ENCODE measurements at regions not wholly inside any gene's neighbourhood (a gene's known extent, or its start where the extent isn't known, plus 50 kb on each side); places are given as distances from the start of the nearest gene placed in this dataset.

DNA sequence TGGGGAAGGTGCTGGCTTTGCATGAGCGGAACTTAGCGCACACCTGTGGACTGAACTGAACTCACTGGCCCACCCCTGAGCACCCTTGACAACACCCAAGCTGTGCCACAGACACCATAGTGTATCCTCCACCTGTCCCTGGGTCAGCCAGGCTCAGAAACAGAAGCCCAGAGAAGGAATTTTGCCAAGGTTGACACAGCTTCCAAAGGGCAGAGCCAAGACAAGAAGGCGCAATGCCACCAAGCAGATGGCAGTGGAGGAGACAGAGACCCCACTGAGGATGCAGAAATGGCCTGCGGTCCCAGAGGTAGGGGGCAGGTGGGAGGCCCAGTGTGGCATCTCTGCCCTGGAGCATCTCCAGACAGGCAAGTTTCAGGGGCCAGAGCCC, 169.0 kb downstream of the ENGASE start:
- TF ChIP-seq, protein P1, sequence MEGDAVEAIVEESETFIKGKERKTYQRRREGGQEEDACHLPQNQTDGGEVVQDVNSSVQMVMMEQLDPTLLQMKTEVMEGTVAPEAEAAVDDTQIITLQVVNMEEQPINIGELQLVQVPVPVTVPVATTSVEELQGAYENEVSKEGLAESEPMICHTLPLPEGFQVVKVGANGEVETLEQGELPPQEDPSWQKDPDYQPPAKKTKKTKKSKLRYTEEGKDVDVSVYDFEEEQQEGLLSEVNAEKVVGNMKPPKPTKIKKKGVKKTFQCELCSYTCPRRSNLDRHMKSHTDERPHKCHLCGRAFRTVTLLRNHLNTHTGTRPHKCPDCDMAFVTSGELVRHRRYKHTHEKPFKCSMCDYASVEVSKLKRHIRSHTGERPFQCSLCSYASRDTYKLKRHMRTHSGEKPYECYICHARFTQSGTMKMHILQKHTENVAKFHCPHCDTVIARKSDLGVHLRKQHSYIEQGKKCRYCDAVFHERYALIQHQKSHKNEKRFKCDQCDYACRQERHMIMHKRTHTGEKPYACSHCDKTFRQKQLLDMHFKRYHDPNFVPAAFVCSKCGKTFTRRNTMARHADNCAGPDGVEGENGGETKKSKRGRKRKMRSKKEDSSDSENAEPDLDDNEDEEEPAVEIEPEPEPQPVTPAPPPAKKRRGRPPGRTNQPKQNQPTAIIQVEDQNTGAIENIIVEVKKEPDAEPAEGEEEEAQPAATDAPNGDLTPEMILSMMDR (IDR thresholded peaks at IDR 0.05) = no peak
- no peak for TF ChIP-seq POLR2A (IDR thresholded peaks at IDR 0.05)

Data from body of pancreas (tissue), 4 donors.